Endodermal cell (in vitro differentiated cells): ENCODE measurements at regions not wholly inside any gene's neighbourhood (a gene's known extent, or its start where the extent isn't known, plus 50 kb on each side); places are given as distances from the start of the nearest gene placed in this dataset.

ENCODE experiments used
- DNase-seq: peaks from one replicate; pipeline ENCODE4 v3.0.0-alpha.2; 2017
- H3K27ac ChIP-seq: 2 replicates; pipeline ENCODE4 v1.5.1; 2013; ENCODE audit warnings: mild to moderate bottlenecking, low read depth, low read length, moderate library complexity
- H3K27me3 ChIP-seq: 2 replicates; pipeline ENCODE4 v1.6.1; 2013; ENCODE audit warnings: mild to moderate bottlenecking, low read length, moderate library complexity; ENCODE audit not compliant: insufficient read depth, control insufficient read depth, poor library complexity, severe bottlenecking
- H3K36me3 ChIP-seq: 2 replicates; pipeline ENCODE4 v1.7.0; 2013; ENCODE audit warnings: mild to moderate bottlenecking, low read length, moderate library complexity; ENCODE audit not compliant: control insufficient read depth, insufficient read depth
- H3K4me1 ChIP-seq: one replicate; pipeline ENCODE4 v1.7.0; 2013; ENCODE audit warnings: low read length; ENCODE audit not compliant: control insufficient read depth, insufficient read depth
- H3K4me3 ChIP-seq: 2 replicates; pipeline ENCODE4 v1.5.1; 2013; ENCODE audit warnings: mild to moderate bottlenecking, low read length, moderate library complexity
- H3K9ac ChIP-seq: 2 replicates; pipeline ENCODE4 v1.6.1; 2013; ENCODE audit warnings: mild to moderate bottlenecking, low read length, moderate library complexity; ENCODE audit not compliant: poor library complexity, severe bottlenecking; ENCODE audit errors: extremely low read depth
- H3K9me3 ChIP-seq: 2 replicates; pipeline ENCODE4 v1.6.1; 2013; ENCODE audit warnings: mild to moderate bottlenecking, low read length, moderate library complexity; ENCODE audit not compliant: control insufficient read depth
- H3K27ac Mint-ChIP-seq: 2 replicates; pipeline ENCODE4 v1.8.0; 2020; ENCODE audit warnings: mixed read lengths
- H3K27me3 Mint-ChIP-seq: 2 replicates; pipeline ENCODE4 v1.8.0; 2021; ENCODE audit warnings: mild to moderate bottlenecking, mixed read lengths; ENCODE audit not compliant: insufficient read depth
- H3K36me3 Mint-ChIP-seq: 2 replicates; pipeline ENCODE4 v1.8.0; 2020; ENCODE audit warnings: low read depth, mixed read lengths
- H3K4me1 Mint-ChIP-seq: 2 replicates; pipeline ENCODE4 v1.8.0; 2020; ENCODE audit warnings: mixed read lengths
- H3K4me3 Mint-ChIP-seq: 2 replicates; pipeline ENCODE4 v1.8.0; 2020; ENCODE audit warnings: mild to moderate bottlenecking, moderate library complexity, mixed read lengths
- H3K9me3 Mint-ChIP-seq: 2 replicates; pipeline ENCODE4 v1.8.0; 2020; ENCODE audit warnings: mild to moderate bottlenecking, mixed read lengths
- CTCF ChIP-seq: fragments of 200-600 bp; sonication (generic); conservative IDR thresholded peaks from 2 replicates; pipeline ENCODE4 v1.5.0; 2021; ENCODE audit warnings: antibody characterized with exemption, mild to moderate bottlenecking
- WGBS, 2 experiments: methylation state at CpG; one replicate each; pipeline versions ENCODE4 v1.1.5 to v1.1.7; 2013; ENCODE audit warnings: missing lambda C conversion rate in 2 of 2, mixed read lengths in 1 of 2; ENCODE audit not compliant: insufficient coverage in 1 of 2, insufficient read length in 1 of 2; 5-methylcytosine and 5-hydroxymethylcytosine counted together

GRCh38 chr5:42300496-42300895, 122.7 kb upstream of the GHR start:
- Histone ChIP-seq H3K9ac (no peak overlapping the region), H3K27ac (no peak overlapping the region), H3K36me3 (no peaks in the 10 kb centered on the region), H3K4me3 (no peak overlapping the region), H3K9me3 (peaks cover 10% of the 10 kb centered on the region), H3K4me1 (no peaks in the 10 kb centered on the region), H3K27me3 (no peaks in the 10 kb centered on the region)
- no peak overlapping the region for H3K4me3 Mint-ChIP-seq
- no peaks in the 10 kb centered on the region for H3K36me3 Mint-ChIP-seq
- H3K9me3 Mint-ChIP-seq, result peaks cover 24% of the 10 kb centered on the region
- no peak for TF ChIP-seq CTCF
- 88 to 100% methylated on average over 1 to 2 of the region's 2 CpGs for WGBS, 2 experiments
- no peaks in the 10 kb centered on the region for H3K27me3 Mint-ChIP-seq
- H3K27ac Mint-ChIP-seq, result no peak overlapping the region
- no peak for DNase-seq
- H3K4me1 Mint-ChIP-seq, result no peaks in the 10 kb centered on the region

- WGBS, 2 experiments, result 93 to 100% methylated on average over 3 to 4 of the region's 4 CpGs
- TF ChIP-seq CTCF, result no peak
- H3K9ac ChIP-seq, result no peak overlapping the region
- Mint-ChIP-seq H3K27me3 (no peaks in the 10 kb centered on the region), H3K36me3 (no peaks in the 10 kb centered on the region), H3K4me3 (no peak overlapping the region), H3K27ac (no peak overlapping the region), H3K9me3 (peaks cover 24% of the 10 kb centered on the region), H3K4me1 (no peaks in the 10 kb centered on the region)
- H3K4me1 ChIP-seq, result no peaks in the 10 kb centered on the region
- no peak for DNase-seq
- peaks cover 10% of the 10 kb centered on the region for H3K9me3 ChIP-seq
- H3K36me3 ChIP-seq, result no peaks in the 10 kb centered on the region
- no peaks in the 10 kb centered on the region for H3K27me3 ChIP-seq
- H3K4me3 ChIP-seq, result no peak overlapping the region
- no peak overlapping the region for H3K27ac ChIP-seq
Observed at GRCh38 chr5:42301349-42301748, 121.9 kb upstream of the GHR start.

GRCh38 chr5:42302186-42302585, 121.1 kb upstream of the GHR start:
- TF ChIP-seq CTCF, result no peak

More at GRCh38 chr5:42302186-42302585, 121.1 kb upstream of the GHR start:
- H3K4me1 ChIP-seq, result no peaks in the 10 kb centered on the region
- WGBS, 2 experiments, result 92 to 100% methylated on average over 1 of the region's 1 CpG
- H3K4me1 Mint-ChIP-seq, result no peaks in the 10 kb centered on the region
- H3K27me3 Mint-ChIP-seq, result no peaks in the 10 kb centered on the region
- peaks cover 19% of the 10 kb centered on the region for H3K9me3 Mint-ChIP-seq
- no peak overlapping the region for H3K4me3 ChIP-seq
- H3K9me3 ChIP-seq, result peaks cover 10% of the 10 kb centered on the region
- H3K27me3 ChIP-seq, result no peaks in the 10 kb centered on the region
- no peaks in the 10 kb centered on the region for H3K36me3 Mint-ChIP-seq
- no peak overlapping the region for H3K4me3 Mint-ChIP-seq
- no peak overlapping the region for H3K27ac Mint-ChIP-seq
- no peak for DNase-seq
- H3K9ac ChIP-seq, result no peak overlapping the region
- H3K27ac ChIP-seq, result no peak overlapping the region
- H3K36me3 ChIP-seq, result no peaks in the 10 kb centered on the region
